Smooth muscle cell (in vitro differentiated cells): ENCODE measurements at regions not wholly inside any gene's neighbourhood (a gene's known extent, or its start where the extent isn't known, plus 50 kb on each side); places are given as distances from the start of the nearest gene placed in this dataset.

ENCODE experiments used
- DNase-seq: peaks from one replicate; lab custom pipeline; 2025; ENCODE audit not compliant: unreplicated experiment; lab: John Stamatoyannopoulos, UW
- H2AFZ ChIP-seq: fragments of 200-600 bp; sonication (generic); 2 replicates; pipeline ENCODE4 v1.6.0; 2016; ENCODE audit warnings: antibody characterized with exemption, low read depth, mild to moderate bottlenecking
- H3F3A ChIP-seq: fragments of 200-600 bp; sonication (generic); 2 replicates; pipeline ENCODE4 v1.6.0; 2017; ENCODE audit warnings: antibody characterized with exemption, low read depth
- H3K27ac ChIP-seq: fragments of 200-600 bp; sonication (generic); 2 replicates; pipeline ENCODE4 v1.5.1; 2016; ENCODE audit warnings: low read depth, mild to moderate bottlenecking
- H3K27me3 ChIP-seq: fragments of 200-600 bp; sonication (generic); 2 replicates; pipeline ENCODE4 v1.6.1; 2016; ENCODE audit warnings: low read depth, mild to moderate bottlenecking
- H3K36me3 ChIP-seq: fragments of 200-600 bp; sonication (generic); 2 replicates; pipeline ENCODE4 v1.5.1; 2016; ENCODE audit warnings: low read depth
- H3K4me1 ChIP-seq: fragments of 200-600 bp; sonication (generic); 2 replicates; pipeline ENCODE4 v1.5.1; 2016; ENCODE audit warnings: low read depth
- H3K4me2 ChIP-seq: fragments of 200-600 bp; sonication (generic); 2 replicates; pipeline ENCODE4 v1.6.0; 2016; ENCODE audit warnings: mild to moderate bottlenecking
- H3K4me3 ChIP-seq: fragments of 200-600 bp; sonication (generic); 2 replicates; pipeline ENCODE4 v1.5.1; 2016; ENCODE audit warnings: mild to moderate bottlenecking
- H3K79me2 ChIP-seq: fragments of 200-600 bp; sonication (generic); 2 replicates; pipeline ENCODE4 v1.6.0; 2016; ENCODE audit warnings: low read depth, mild to moderate bottlenecking
- H3K9ac ChIP-seq: fragments of 200-600 bp; sonication (generic); 2 replicates; pipeline ENCODE4 v1.6.0; 2016; ENCODE audit warnings: low read depth
- H3K9me3 ChIP-seq: fragments of 200-600 bp; sonication (generic); replicated peaks from 2 replicates; pipeline ENCODE4 v1.5.1; 2016; ENCODE audit warnings: low read depth
- H4K20me1 ChIP-seq: fragments of 200-600 bp; sonication (generic); 2 replicates; pipeline ENCODE4 v1.6.0; 2016; ENCODE audit warnings: low read depth
- WGBS: methylation state at CpG from one replicate; pipeline ENCODE4 v1.1.7; 2016; ENCODE audit warnings: low lambda C conversion rate; 5-methylcytosine and 5-hydroxymethylcytosine counted together
- TF ChIP-seq, protein P1 (sequence below): fragments of 200-600 bp; sonication (generic); IDR thresholded peaks from 2 replicates; pipeline ENCODE4 v1.5.1; 2017; ENCODE audit warnings: borderline replicate concordance, mild to moderate bottlenecking, antibody characterized with exemption; ENCODE audit not compliant: insufficient read depth, poor library complexity, severe bottlenecking

DNA sequence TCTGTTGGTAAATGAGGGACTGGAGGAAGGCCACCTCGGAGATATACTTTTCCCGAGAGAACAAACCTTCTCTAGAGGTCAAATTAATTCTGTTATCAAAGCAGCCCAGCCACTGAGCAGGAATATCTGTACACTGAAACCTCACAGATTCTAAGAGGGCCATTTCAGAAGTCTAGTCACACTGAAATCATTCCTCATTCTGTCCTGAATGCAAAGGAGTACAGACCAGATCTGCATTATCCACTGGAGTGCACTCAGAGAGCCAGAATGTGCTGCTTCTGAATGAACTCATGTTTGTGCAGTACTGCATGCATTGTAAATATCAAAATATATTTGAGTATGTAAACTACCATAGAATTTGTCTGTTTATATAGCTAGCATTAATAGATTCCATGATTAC lies 278.3 kb upstream of the FSTL5 start:
- no peak overlapping the region for H3K4me3 ChIP-seq
- no peaks in the 10 kb centered on the region for H3K4me1 ChIP-seq
- H3F3A ChIP-seq: no peaks in the 10 kb centered on the region
- no peak overlapping the region for H3K27ac ChIP-seq
- 84% methylated on average over 2 of the region's 2 CpGs for WGBS
- no peak overlapping the region for H3K4me2 ChIP-seq
- no peaks in the 10 kb centered on the region for H3K79me2 ChIP-seq
- H3K36me3 ChIP-seq: no peaks in the 10 kb centered on the region
- no peak overlapping the region for H2AFZ ChIP-seq
- no peaks in the 10 kb centered on the region for H3K9me3 ChIP-seq
- H4K20me1 ChIP-seq: no peaks in the 10 kb centered on the region
- no peak overlapping the region for H3K9ac ChIP-seq
- peaks cover 5% of the 10 kb centered on the region for H3K27me3 ChIP-seq
- TF ChIP-seq, protein P1, sequence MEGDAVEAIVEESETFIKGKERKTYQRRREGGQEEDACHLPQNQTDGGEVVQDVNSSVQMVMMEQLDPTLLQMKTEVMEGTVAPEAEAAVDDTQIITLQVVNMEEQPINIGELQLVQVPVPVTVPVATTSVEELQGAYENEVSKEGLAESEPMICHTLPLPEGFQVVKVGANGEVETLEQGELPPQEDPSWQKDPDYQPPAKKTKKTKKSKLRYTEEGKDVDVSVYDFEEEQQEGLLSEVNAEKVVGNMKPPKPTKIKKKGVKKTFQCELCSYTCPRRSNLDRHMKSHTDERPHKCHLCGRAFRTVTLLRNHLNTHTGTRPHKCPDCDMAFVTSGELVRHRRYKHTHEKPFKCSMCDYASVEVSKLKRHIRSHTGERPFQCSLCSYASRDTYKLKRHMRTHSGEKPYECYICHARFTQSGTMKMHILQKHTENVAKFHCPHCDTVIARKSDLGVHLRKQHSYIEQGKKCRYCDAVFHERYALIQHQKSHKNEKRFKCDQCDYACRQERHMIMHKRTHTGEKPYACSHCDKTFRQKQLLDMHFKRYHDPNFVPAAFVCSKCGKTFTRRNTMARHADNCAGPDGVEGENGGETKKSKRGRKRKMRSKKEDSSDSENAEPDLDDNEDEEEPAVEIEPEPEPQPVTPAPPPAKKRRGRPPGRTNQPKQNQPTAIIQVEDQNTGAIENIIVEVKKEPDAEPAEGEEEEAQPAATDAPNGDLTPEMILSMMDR: no peak
- no peak for DNase-seq

DNA sequence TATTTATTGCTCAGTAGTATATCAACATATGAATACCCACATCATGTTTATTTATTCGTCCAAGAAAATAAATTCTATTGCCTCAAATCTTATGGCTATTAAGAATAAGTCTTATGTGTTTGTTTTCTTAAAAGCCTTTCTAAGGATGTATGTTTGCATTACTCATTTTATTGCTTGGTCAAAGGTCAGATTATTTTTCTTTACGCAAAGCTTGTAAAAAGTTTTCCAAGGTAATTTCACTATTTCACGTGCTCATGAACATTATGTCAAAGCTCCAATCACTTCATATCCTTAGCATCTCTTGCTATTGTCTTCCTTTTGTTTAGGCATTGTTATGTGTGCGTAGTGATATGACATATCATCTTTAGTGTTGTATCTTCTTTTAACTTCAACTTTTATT lies 258.5 kb upstream of the FSTL5 start:
- TF ChIP-seq, protein P1: no peak

DNA sequence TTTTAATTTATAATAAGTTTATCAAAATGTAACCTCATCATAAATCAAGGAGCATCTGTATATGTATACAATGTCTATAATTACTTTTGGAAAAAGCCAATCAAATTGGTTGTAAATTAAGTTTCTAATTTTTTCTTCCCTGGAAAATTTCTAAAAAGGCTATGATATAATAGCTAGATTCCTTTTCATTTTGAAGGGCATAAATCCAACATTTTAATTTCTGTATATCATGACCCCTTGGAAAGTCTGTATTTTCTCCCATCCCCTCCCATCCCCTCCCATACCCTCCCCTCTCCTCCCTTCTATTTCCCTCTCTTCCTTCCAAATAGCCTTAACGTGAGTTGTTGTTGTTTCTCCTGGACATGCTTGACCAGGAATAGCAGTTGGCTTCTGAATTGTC lies 247.1 kb upstream of the FSTL5 start:
- no peak overlapping the region for H3K4me3 ChIP-seq
- H3K36me3 ChIP-seq: no peaks in the 10 kb centered on the region
- H3K27me3 ChIP-seq: no peaks in the 10 kb centered on the region
- no peak overlapping the region for H3K4me2 ChIP-seq
- H3F3A ChIP-seq: no peaks in the 10 kb centered on the region
- H3K79me2 ChIP-seq: no peaks in the 10 kb centered on the region
- H2AFZ ChIP-seq: no peak overlapping the region
- no peaks in the 10 kb centered on the region for H3K9me3 ChIP-seq
- H3K27ac ChIP-seq: no peak overlapping the region
- no peaks in the 10 kb centered on the region for H4K20me1 ChIP-seq
- TF ChIP-seq, protein P1: no peak
- no peak for DNase-seq
- 0% methylated on average over 1 of the region's 1 CpG for WGBS
- H3K4me1 ChIP-seq: no peaks in the 10 kb centered on the region
- no peak overlapping the region for H3K9ac ChIP-seq

More for the DNA sequence above, 258.5 kb upstream of the FSTL5 start:
- H3K9ac ChIP-seq: no peak overlapping the region
- H3K27me3 ChIP-seq: no peaks in the 10 kb centered on the region
- H2AFZ ChIP-seq: no peak overlapping the region
- H3K4me2 ChIP-seq: no peak overlapping the region
- H3K4me1 ChIP-seq: no peaks in the 10 kb centered on the region
- no peaks in the 10 kb centered on the region for H4K20me1 ChIP-seq
- DNase-seq: no peak
- H3K4me3 ChIP-seq: no peak overlapping the region
- WGBS: 86% methylated on average over 4 of the region's 4 CpGs
- H3K36me3 ChIP-seq: no peaks in the 10 kb centered on the region
- H3K27ac ChIP-seq: no peak overlapping the region
- H3K9me3 ChIP-seq: no peaks in the 10 kb centered on the region
- no peaks in the 10 kb centered on the region for H3K79me2 ChIP-seq
- no peaks in the 10 kb centered on the region for H3F3A ChIP-seq

DNA sequence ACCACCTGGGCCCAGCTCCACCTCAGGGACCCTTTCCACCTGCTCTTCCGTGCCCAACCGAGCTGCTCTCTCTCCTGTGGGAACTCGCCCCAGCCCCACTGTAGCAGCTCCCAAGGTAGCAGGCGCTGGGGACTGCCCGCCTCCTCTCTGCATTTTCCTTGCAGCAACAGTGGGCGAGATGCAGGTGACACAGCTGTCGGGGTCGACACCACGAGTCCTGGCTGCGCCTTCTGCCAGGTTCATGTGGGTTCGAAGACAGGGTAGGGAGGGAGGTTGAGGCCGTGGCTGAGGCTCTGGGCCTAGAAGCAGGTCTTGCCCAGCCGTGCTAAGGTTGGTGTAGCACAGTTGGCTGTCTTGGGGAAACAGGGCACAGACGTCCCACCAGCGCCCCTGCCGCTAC lies 245.2 kb upstream of the FSTL5 start:
- DNase-seq: no peak
- Histone ChIP-seq H3K36me3 (no peaks in the 10 kb centered on the region), H3K27ac (no peak overlapping the region), H3F3A (no peaks in the 10 kb centered on the region), H3K4me3 (no peak overlapping the region), H3K4me2 (no peak overlapping the region), H3K4me1 (no peaks in the 10 kb centered on the region), H4K20me1 (no peaks in the 10 kb centered on the region), H3K9me3 (no peaks in the 10 kb centered on the region), H3K79me2 (no peaks in the 10 kb centered on the region), H3K27me3 (no peaks in the 10 kb centered on the region), H2AFZ (no peak overlapping the region), H3K9ac (no peak overlapping the region)
- TF ChIP-seq, protein P1: no peak
- 92% methylated on average over 16 of the region's 16 CpGs for WGBS
